SK-N-MC (cell line): ENCODE measurements at regions not wholly inside any gene's neighbourhood (a gene's known extent, or its start where the extent isn't known, plus 50 kb on each side); places are given as distances from the start of the nearest gene placed in this dataset.

Experiments
- DNase-seq: peaks from one replicate; pipeline ENCODE4 v3.0.0-alpha.2; 2011; ENCODE audit warnings: low read depth, low spot score
- H3K27ac ChIP-seq: fragments of 200-600 bp; sonication (generic); 2 replicates; pipeline ENCODE4 v1.5.1; 2016; ENCODE audit warnings: mixed run types
- H3K36me3 ChIP-seq: fragments of 200-600 bp; sonication (generic); 2 replicates; pipeline ENCODE4 v1.6.1; 2017; ENCODE audit warnings: antibody characterized with exemption, low read length, mixed read lengths; ENCODE audit not compliant: insufficient read depth
- H3K4me3 ChIP-seq: fragments of 200-600 bp; sonication (generic); 2 replicates; pipeline ENCODE4 v1.5.1; 2016
- H3K9ac ChIP-seq: fragments of 200-600 bp; sonication (generic); 2 replicates; pipeline ENCODE4 v1.8.0; 2017; ENCODE audit warnings: mixed run types, mixed read lengths; ENCODE audit not compliant: insufficient read length
- H3K9me3 ChIP-seq: fragments of 200-600 bp; sonication (generic); 2 replicates; pipeline ENCODE4 v1.6.1; 2017; ENCODE audit warnings: low read depth, mild to moderate bottlenecking, antibody characterized with exemption, low read length, moderate library complexity, mixed read lengths
- EZH2 ChIP-seq: fragments of 200-600 bp; sonication (generic); IDR thresholded peaks from one replicate; pipeline ENCODE4 v1.6.1; 2017; ENCODE audit warnings: antibody characterized with exemption
- FOXP2 ChIP-seq: optimal IDR thresholded peaks from 2 replicates; pipeline ENCODE3; 2011; ENCODE audit warnings: mild to moderate bottlenecking, moderate library complexity; ENCODE audit not compliant: insufficient read depth; ENCODE audit errors: extremely low read length, control extremely low read depth
- POLR2AphosphoS5 ChIP-seq: IDR thresholded peaks from 2 replicates; pipeline ENCODE4 v1.6.1; 2012; ENCODE audit warnings: mild to moderate bottlenecking, low read depth, low read length, borderline replicate concordance

DNA sequence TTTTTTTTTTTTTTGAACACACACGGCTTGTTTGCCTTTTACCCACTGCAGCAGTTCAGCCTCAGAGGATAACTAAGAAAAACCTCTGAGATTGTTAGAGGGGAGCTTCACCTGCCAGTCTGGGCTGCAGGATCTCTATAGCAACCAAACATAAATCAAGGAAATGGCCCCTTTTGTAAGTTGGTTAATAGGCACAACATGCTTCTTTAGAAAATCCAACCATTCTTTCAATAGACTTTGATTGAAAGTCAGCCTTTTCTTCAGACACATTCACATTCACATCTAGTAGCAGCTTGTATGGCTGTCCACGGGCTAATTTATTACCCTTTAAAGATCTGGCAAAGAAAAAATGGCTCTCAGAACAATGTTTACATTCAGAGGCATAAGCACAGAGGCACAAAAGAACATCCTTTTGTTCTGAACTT, 136.6 kb upstream of the RARB start:
- Histone ChIP-seq H3K36me3 (no peaks in the 10 kb centered on the region), H3K4me3 (no peak overlapping the region), H3K27ac (no peak overlapping the region), H3K9ac (no peak overlapping the region), H3K9me3 (no peaks in the 10 kb centered on the region)
- DNase-seq: no peak
- TF ChIP-seq POLR2AphosphoS5: no peak
- no peak for TF ChIP-seq EZH2
- no peak for TF ChIP-seq FOXP2

DNA sequence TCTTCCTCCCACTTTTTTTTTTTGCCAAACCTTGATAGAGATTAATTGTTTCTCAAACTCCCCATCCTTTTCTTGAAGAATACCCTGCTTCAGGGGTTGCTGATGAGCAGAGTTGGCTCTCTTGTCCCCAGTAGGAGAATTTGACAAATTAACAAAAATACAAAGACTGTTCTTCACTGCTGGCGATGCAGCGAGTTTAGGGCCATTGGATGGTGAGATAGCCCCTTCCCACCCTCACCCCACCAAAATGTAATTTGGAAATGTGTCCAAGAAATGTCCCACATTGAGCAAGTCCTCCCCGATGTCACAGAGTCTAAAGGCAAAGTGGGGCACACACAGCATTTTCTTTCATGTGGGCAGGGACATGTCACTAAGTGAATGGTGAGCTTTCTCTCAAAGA, 136.0 kb upstream of the RARB start:
- no peak overlapping the region for H3K9ac ChIP-seq
- TF ChIP-seq EZH2 (no peak), FOXP2 (no peak), POLR2AphosphoS5 (no peak)
- no peak for DNase-seq
- no peaks in the 10 kb centered on the region for H3K9me3 ChIP-seq
- H3K27ac ChIP-seq: no peak overlapping the region
- H3K4me3 ChIP-seq: no peak overlapping the region
- H3K36me3 ChIP-seq: no peaks in the 10 kb centered on the region

GRCh38 chr3:25292595-25292994, 135.5 kb upstream of the RARB start:
- no peak for TF ChIP-seq EZH2
- no peak for TF ChIP-seq POLR2AphosphoS5
- DNase-seq: no peak
- no peak overlapping the region for H3K27ac ChIP-seq
- H3K9ac ChIP-seq: no peak overlapping the region
- H3K9me3 ChIP-seq: no peaks in the 10 kb centered on the region
- no peak overlapping the region for H3K4me3 ChIP-seq
- no peaks in the 10 kb centered on the region for H3K36me3 ChIP-seq

DNA sequence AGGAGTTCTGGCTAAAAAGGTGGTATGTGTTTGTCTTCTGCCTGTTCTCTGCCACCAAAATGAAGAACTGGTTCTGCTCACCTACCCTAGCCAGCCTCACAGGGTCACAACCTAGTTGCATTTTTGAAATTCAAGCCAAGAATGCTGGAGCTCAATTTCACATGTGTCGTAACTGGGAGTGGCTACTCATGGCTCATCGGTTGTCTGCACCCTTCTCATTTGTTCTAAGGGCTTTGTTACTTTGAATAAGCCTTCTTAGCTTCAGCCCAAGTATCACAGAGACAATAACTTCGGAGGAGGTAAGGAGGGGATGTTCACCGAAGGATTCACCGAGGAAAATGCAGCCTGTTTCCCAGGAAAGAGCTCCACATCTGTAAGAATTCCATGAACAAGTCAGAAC, 134.3 kb upstream of the RARB start:
- TF ChIP-seq EZH2: no peak
- TF ChIP-seq POLR2AphosphoS5: no peak
- TF ChIP-seq FOXP2: no peak
- Histone ChIP-seq H3K9me3 (no peaks in the 10 kb centered on the region), H3K4me3 (no peak overlapping the region), H3K9ac (no peak overlapping the region), H3K36me3 (no peaks in the 10 kb centered on the region), H3K27ac (no peak overlapping the region)
- DNase-seq: no peak

GRCh38 chr3:25294169-25294805, 133.8 kb upstream of the RARB start:
- DNase-seq: no peak
- Histone ChIP-seq H3K4me3 (no peak overlapping the region), H3K27ac (no peak overlapping the region), H3K9me3 (no peaks in the 10 kb centered on the region), H3K36me3 (no peaks in the 10 kb centered on the region), H3K9ac (no peak overlapping the region)
- TF ChIP-seq POLR2AphosphoS5: no peak
- TF ChIP-seq FOXP2: no peak
- no peak for TF ChIP-seq EZH2

GRCh38 chr3:25297667-25298585, 130.1 kb upstream of the RARB start:
- TF ChIP-seq POLR2AphosphoS5 (no peak), EZH2 (no peak), FOXP2 (no peak)
- H3K4me3 ChIP-seq: no peak overlapping the region

GRCh38 chr3:25300141-25300540, 127.9 kb upstream of the RARB start:
- TF ChIP-seq FOXP2 (no peak), EZH2 (no peak), POLR2AphosphoS5 (no peak)
- Histone ChIP-seq H3K9ac (no peak overlapping the region), H3K36me3 (no peaks in the 10 kb centered on the region), H3K4me3 (no peak overlapping the region), H3K27ac (no peak overlapping the region), H3K9me3 (no peaks in the 10 kb centered on the region)
- no peak for DNase-seq

More at GRCh38 chr3:25297667-25298585, 130.1 kb upstream of the RARB start:
- Histone ChIP-seq H3K9ac (no peak overlapping the region), H3K9me3 (no peaks in the 10 kb centered on the region), H3K36me3 (no peaks in the 10 kb centered on the region), H3K27ac (no peak overlapping the region)
- DNase-seq: no peak

- DNase-seq: no peak
- Histone ChIP-seq H3K9ac (no peak overlapping the region), H3K36me3 (no peaks in the 10 kb centered on the region), H3K27ac (no peak overlapping the region), H3K4me3 (no peak overlapping the region), H3K9me3 (no peaks in the 10 kb centered on the region)
- TF ChIP-seq FOXP2: no peak
- TF ChIP-seq EZH2: no peak
- no peak for TF ChIP-seq POLR2AphosphoS5
Measured at GRCh38 chr3:25304916-25305315, 123.1 kb upstream of the RARB start.

- no peak for TF ChIP-seq FOXP2
- no peak for TF ChIP-seq POLR2AphosphoS5
- TF ChIP-seq EZH2: no peak
- H3K4me3 ChIP-seq: no peak overlapping the region
- H3K27ac ChIP-seq: no peak overlapping the region
- H3K9me3 ChIP-seq: no peaks in the 10 kb centered on the region
- no peaks in the 10 kb centered on the region for H3K36me3 ChIP-seq
- no peak for DNase-seq
- no peak overlapping the region for H3K9ac ChIP-seq
Measured at GRCh38 chr3:25306066-25306465, 122.0 kb upstream of the RARB start.
